ENCODE measurements at regions not wholly inside any gene's neighbourhood (a gene's known extent, or its start where the extent isn't known, plus 50 kb on each side); places are given as distances from the start of the nearest gene placed in this dataset.

- TF ChIP-seq, protein P1, sequence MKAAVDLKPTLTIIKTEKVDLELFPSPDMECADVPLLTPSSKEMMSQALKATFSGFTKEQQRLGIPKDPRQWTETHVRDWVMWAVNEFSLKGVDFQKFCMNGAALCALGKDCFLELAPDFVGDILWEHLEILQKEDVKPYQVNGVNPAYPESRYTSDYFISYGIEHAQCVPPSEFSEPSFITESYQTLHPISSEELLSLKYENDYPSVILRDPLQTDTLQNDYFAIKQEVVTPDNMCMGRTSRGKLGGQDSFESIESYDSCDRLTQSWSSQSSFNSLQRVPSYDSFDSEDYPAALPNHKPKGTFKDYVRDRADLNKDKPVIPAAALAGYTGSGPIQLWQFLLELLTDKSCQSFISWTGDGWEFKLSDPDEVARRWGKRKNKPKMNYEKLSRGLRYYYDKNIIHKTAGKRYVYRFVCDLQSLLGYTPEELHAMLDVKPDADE (IDR thresholded peaks at IDR 0.05): no peak
These were observed 151.7 kb downstream of the EFNB2 start (continued) for GRCh38 chr13:106383791-106384190.

- ATAC-seq: no peak
- Histone ChIP-seq H3K4me1 (ENCODE audit: insufficient read depth) (peaks cover 13% of the 10 kb centered on the region), H3F3A (replicated peaks; ENCODE audit: low read depth) (no peaks in the 10 kb centered on the region), H3K36me3 (ENCODE audit: insufficient read depth) (no peaks in the 10 kb centered on the region), H3K9me2 (ENCODE audit: insufficient read depth) (peaks cover 8% of the 10 kb centered on the region), H3K27me3 (ENCODE audit: insufficient read depth) (no peaks in the 10 kb centered on the region), H4K20me1 (replicated peaks; ENCODE audit: insufficient read depth) (no peaks in the 10 kb centered on the region), H3K79me2 (replicated peaks; ENCODE audit: insufficient read depth) (no peaks in the 10 kb centered on the region), H2AFZ (no peak overlapping the region), H3K4me3 (no peak overlapping the region), H3K4me2 (no peak overlapping the region), H3K27ac (ENCODE audit: low read depth) (no peak overlapping the region)
- no peak for DNase-seq (ENCODE audit: low spot score)
- no peaks in the 10 kb centered on the region for H3K36me3 Mint-ChIP-seq (ENCODE audit: low read depth)
- H3K9me3 Mint-ChIP-seq: no peaks in the 10 kb centered on the region
- peaks cover 11% of the 10 kb centered on the region for H3K4me1 Mint-ChIP-seq
- H3K4me3 Mint-ChIP-seq: no peak overlapping the region
- H3K27me3 Mint-ChIP-seq (ENCODE audit: insufficient read depth, low read depth, poor library complexity): peaks cover under 1% of the 10 kb centered on the region
- TF ChIP-seq CTCF (conservative IDR thresholded peaks at IDR 0.05; ENCODE audit: low read depth in 2 of 2) (peak; percentile 11 to 19; a peak in 1 of 4 replicates), JUNB (IDR thresholded peaks at IDR 0.05; ENCODE audit: unreplicated experiment) (no peak), EZH2 (IDR thresholded peaks at IDR 0.05; ENCODE audit: low read depth, unreplicated experiment) (no peak)
- no peak overlapping the region for H3K27ac Mint-ChIP-seq
These were observed 152.9 kb downstream of the EFNB2 start for GRCh38 chr13:106382534-106382933.

DNA sequence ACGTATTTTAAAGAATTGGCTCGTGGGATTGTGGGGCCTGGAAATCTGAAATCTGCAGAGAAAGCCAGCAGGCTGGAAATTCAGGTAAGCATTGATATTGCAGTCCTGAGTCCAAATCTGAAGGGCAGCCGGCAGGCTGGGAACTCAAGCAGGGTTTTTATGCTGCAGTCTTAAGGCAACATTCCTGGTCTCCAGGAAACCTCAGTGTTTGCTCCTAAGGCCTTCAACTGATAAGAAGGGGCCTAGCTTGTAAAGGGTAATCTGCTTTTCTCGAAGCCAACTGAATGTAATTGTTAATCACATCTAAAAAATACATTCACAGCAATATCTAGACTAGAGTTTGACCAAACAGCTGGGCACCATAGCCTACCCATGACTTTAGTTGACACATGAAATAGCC lies 154.4 kb downstream of the EFNB2 start:
- ATAC-seq (peak; percentile 38; the same call in 1 of the 3 replicates), DNase-seq (ENCODE audit: low spot score) (no peak)
- no peaks in the 10 kb centered on the region for H4K20me1 ChIP-seq (replicated peaks; ENCODE audit: insufficient read depth)
- Mint-ChIP-seq H3K4me1 (peaks cover 11% of the 10 kb centered on the region), H3K27me3 (ENCODE audit: insufficient read depth, low read depth, poor library complexity) (no peaks in the 10 kb centered on the region), H3K9me3 (no peaks in the 10 kb centered on the region), H3K36me3 (ENCODE audit: low read depth) (no peaks in the 10 kb centered on the region), H3K4me3 (no peak overlapping the region), H3K27ac (no peak overlapping the region)
- no peak overlapping the region for H3K4me3 ChIP-seq
- H3K36me3 ChIP-seq (ENCODE audit: insufficient read depth): no peaks in the 10 kb centered on the region
- no peaks in the 10 kb centered on the region for H3K27me3 ChIP-seq (ENCODE audit: insufficient read depth)
- no peak overlapping the region for H3K4me2 ChIP-seq
- H3K27ac ChIP-seq (ENCODE audit: low read depth): no peak overlapping the region
- H3K9me2 ChIP-seq (ENCODE audit: insufficient read depth): peaks cover 8% of the 10 kb centered on the region
- no peak overlapping the region for H2AFZ ChIP-seq
- no peaks in the 10 kb centered on the region for H3K79me2 ChIP-seq (replicated peaks; ENCODE audit: insufficient read depth)
- H3F3A ChIP-seq (replicated peaks; ENCODE audit: low read depth): no peaks in the 10 kb centered on the region
- peaks cover 13% of the 10 kb centered on the region for H3K4me1 ChIP-seq (ENCODE audit: insufficient read depth)
- TF ChIP-seq, protein P2, sequence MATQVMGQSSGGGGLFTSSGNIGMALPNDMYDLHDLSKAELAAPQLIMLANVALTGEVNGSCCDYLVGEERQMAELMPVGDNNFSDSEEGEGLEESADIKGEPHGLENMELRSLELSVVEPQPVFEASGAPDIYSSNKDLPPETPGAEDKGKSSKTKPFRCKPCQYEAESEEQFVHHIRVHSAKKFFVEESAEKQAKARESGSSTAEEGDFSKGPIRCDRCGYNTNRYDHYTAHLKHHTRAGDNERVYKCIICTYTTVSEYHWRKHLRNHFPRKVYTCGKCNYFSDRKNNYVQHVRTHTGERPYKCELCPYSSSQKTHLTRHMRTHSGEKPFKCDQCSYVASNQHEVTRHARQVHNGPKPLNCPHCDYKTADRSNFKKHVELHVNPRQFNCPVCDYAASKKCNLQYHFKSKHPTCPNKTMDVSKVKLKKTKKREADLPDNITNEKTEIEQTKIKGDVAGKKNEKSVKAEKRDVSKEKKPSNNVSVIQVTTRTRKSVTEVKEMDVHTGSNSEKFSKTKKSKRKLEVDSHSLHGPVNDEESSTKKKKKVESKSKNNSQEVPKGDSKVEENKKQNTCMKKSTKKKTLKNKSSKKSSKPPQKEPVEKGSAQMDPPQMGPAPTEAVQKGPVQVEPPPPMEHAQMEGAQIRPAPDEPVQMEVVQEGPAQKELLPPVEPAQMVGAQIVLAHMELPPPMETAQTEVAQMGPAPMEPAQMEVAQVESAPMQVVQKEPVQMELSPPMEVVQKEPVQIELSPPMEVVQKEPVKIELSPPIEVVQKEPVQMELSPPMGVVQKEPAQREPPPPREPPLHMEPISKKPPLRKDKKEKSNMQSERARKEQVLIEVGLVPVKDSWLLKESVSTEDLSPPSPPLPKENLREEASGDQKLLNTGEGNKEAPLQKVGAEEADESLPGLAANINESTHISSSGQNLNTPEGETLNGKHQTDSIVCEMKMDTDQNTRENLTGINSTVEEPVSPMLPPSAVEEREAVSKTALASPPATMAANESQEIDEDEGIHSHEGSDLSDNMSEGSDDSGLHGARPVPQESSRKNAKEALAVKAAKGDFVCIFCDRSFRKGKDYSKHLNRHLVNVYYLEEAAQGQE (IDR thresholded peaks at IDR 0.05; ENCODE audit: unreplicated experiment): no peak
- no peak for TF ChIP-seq CREB1 (CRISPR knock-in tag; IDR thresholded peaks at IDR 0.05; ENCODE audit: low read depth)
- TF ChIP-seq, protein P1 (IDR thresholded peaks at IDR 0.05): no peak
- no peak for TF ChIP-seq EZH2phosphoT487 (IDR thresholded peaks at IDR 0.05; ENCODE audit: unreplicated experiment)
- TF ChIP-seq EZH2 (IDR thresholded peaks at IDR 0.05; ENCODE audit: low read depth, unreplicated experiment): no peak
- TF ChIP-seq JUNB (IDR thresholded peaks at IDR 0.05; ENCODE audit: unreplicated experiment): no peak

All from GM23338 (cell line).